Retina (tissue), 1 donor: ENCODE measurements at regions not wholly inside any gene's neighbourhood (a gene's known extent, or its start where the extent isn't known, plus 50 kb on each side); places are given as distances from the start of the nearest gene placed in this dataset.
A peak's percentile ranks its signal among the peaks of the same experiment; 100 is the strongest.

Source experiments
- DNase-seq: peaks from one replicate; pipeline ENCODE4 v3.0.0-alpha.2; 2016

- DNase-seq: no peak
Observed at GRCh38 chr3:139778682-139779233, 101.0 kb upstream of the NMNAT3 start.

GRCh38 chr3:139774560-139775302 lies 97.0 kb upstream of the NMNAT3 start:
- peak; percentile 79 for DNase-seq

DNA sequence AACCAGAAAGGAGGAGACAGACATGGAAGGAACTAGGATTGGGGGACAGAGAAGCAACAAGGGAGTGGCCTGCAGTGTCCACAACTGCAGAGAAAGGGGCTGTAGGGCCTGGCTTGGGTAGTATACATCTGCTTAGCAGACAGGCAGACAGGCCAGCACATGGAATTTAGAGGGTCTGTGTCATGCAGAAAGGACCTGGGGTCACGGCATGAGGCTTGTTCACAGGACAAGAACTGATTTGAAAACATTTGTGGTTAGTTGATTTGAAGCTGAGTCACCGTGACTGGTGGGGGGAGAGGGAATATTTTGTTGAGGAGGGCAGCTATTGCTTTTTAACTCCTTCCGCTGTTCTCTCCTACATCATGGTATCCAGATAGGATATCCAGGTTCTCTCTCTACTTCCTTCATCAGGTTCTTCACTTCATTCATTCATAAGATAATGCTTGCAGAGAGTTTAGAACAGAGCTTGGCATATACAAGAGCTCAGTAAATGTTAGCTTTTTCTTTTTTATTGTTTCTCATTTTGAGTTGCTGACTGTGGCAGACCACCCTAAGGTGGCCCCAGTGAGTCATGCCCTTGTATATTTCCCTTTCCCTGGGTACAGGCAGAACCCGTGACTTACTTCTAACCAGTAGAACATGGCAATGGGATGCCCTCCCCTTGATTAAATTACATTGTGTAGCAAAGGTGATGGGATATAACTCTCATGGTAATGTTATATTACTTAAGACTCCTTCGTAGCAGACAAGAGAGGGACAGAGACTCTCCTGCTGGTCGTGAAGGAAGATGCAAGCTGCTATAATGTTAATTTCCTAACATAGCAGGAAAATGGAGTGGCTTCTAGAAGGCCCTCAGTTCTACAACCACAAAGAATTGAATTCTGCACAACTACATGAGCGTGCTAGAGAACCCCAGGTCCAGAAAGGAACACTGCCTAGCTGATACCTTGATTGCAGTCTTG lies 95.0 kb upstream of the NMNAT3 start:
- no peak for DNase-seq

DNA sequence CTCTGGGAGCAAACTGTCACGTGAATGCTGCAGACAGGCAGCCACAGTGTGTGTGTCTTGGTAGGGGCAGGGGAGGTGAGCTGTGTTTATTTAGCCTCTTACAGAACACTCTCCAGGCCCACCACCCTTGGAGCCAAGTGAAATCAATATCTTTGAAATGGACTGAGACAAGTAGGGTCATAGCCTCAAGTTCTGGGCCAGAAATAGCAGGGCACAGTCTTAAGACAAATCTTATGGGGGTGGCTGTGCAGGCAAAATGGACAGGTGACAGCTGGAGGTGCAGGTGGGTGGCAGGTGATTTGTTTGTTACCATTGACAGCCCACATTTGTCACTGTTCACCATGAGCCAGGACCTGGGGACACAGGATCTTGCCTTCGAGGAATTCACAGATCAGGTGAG lies 93.6 kb upstream of the NMNAT3 start:
- no peak for DNase-seq

GRCh38 chr3:139770577-139770976 lies 92.8 kb upstream of the NMNAT3 start:
- no peak for DNase-seq

- DNase-seq: no peak
Observed at GRCh38 chr3:139769796-139770195, 92.0 kb upstream of the NMNAT3 start.

GRCh38 chr3:139764936-139765335 lies 87.2 kb upstream of the NMNAT3 start:
- no peak for DNase-seq

GRCh38 chr3:139764069-139764905 lies 86.5 kb upstream of the NMNAT3 start:
- DNase-seq: no peak

GRCh38 chr3:139762302-139762701 lies 84.5 kb upstream of the NMNAT3 start:
- no peak for DNase-seq

DNA sequence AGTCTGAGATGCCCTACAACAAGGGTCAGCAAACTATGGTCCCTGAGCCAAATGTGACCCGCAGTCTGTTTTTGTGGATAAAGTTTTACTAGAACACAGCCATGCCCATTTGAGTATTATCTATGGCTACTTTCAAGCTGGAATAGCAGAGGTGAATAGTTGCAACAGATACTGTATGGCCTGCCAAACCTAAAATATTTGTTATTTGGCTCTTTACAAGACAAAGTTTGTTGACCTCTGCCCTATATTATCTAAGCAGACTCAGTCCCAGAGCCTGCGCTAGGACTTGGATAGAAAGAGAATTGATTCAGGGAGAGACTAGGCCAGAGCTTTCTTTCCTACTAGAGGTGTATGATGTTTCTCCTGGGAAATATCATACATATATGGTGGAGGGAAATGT lies 81.7 kb upstream of the NMNAT3 start:
- no peak for DNase-seq

GRCh38 chr3:139758654-139759291 lies 81.0 kb upstream of the NMNAT3 start:
- peak; percentile 35 for DNase-seq

DNA sequence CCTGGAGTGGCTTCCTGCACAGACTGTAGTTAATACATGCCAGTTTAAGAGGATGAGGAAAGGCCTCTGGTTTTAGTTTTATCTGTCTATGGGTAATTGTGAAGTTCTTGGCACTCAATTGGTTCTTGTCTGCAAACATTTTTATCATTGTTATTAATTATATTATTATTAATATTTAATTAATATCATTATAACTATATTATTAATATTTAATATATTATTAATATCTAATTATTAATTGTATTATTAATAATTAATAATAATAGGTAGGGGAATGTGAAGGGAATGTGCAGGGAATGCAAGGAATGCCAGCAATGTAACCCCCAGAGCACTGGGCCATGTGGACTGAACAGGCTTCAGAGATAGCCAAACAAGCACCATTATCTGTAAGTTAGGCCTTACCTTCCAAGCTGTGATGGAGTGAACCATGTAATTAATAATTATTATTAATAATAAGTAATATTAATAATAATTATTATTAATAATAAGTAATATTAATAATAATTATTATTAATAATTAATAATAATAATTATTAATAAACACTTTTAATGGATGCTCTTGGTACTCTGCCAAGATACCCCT lies 79.8 kb upstream of the NMNAT3 start:
- no peak for DNase-seq

DNA sequence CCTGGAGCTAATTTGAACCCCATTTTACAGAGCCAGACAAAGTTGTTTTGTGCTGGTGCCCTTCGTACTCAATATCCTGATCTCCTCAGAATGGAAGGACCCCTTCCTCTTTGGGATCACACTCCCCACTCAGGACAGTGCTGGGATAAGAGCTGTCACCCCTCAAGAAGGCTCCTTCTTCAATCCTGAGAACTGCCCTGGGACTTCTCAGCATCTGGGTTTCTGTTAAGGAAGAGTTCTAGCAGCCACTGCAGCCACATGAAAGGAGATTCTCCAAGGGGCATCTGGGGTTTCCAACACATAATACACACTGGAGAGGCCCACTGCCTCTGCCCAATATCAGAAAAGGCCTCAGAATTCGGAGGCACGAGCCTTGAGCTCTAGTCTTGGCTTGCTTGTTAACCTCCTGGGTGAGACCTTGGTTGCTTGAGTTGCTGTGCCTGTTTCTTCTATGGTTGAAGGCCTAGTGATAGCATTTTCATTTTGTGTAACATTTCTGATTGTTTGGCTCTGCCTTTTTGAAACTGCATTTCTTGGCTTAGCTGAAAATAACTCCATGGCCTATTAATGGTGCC lies 78.8 kb upstream of the NMNAT3 start:
- no peak for DNase-seq

DNA sequence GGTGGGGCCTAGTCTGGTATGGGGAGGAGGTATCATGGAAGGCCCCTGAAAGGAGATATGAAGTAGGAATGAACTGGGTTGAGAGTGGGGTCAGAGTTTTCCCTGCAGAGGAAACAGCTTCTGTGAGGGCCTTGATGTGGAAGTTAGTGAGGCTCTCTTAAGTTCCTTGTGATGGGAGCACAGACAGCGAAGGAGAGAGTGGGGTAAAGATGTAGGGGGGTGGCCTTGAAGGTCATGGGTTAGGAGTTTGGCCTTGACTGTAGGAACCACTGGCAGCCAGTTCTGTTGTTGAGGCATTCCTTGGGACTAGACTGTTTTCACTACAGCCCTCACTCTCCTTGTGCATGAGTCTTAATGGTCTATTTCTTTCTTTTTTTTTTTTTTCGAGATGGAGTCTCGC lies 77.8 kb upstream of the NMNAT3 start:
- DNase-seq: no peak

DNA sequence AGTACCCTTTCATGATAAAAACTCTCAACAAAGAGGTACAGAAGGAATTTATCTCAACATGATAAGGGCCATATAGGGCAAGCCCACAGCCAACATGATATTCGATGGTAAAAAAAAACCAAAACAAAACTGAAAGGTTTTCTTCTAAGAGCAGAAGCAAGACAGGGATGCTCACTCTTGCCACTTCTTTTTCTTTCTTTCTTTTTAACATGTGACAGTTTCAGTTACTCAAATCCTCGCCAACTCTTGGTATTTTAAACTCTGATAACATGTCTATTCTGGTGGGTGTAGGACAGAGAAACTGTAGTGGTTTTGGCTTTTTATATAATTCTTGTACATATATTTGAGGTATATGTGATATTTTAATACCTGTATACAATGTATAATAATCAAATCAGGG lies 74.0 kb upstream of the NMNAT3 start:
- DNase-seq: no peak

GRCh38 chr3:139746481-139746880 lies 68.7 kb upstream of the NMNAT3 start:
- no peak for DNase-seq

DNA sequence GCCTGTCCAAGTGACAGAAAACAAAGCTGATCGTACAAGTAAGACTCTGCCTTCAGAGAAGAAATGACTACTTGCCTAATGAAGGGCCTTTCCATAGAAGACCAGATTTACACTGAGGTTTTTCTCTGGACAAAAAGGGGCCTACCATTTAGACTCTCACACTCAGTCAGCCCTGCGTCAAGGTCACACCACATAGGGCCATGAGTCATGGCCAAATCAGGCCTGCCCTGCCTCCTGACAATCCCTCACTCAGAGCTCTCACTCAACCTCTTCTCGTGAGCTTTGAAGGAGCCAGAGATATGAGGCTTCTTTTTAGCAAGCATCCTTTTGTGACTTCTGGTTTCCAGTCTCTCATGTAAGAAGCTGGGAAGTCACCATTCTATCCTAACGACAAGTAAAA lies 68.1 kb upstream of the NMNAT3 start:
- no peak for DNase-seq

- no peak for DNase-seq
Observed at GRCh38 chr3:139738697-139739096, 60.9 kb upstream of the NMNAT3 start.

- DNase-seq: no peak
Observed at GRCh38 chr3:139737682-139738361, 60.0 kb upstream of the NMNAT3 start.

- no peak for DNase-seq
Observed at GRCh38 chr3:139735191-139735590, 57.4 kb upstream of the NMNAT3 start.

- no peak for DNase-seq
Observed at GRCh38 chr3:139732729-139733128, 55.0 kb upstream of the NMNAT3 start.
